GM19240 (cell line): ENCODE measurements at regions not wholly inside any gene's neighbourhood (a gene's known extent, or its start where the extent isn't known, plus 50 kb on each side); places are given as distances from the start of the nearest gene placed in this dataset.
"Not testable (repeated sequence)": the region's sequence is repeated elsewhere in the genome, so short reads cannot be mapped to it uniquely, and the experiment has no call there.

Source experiments
- DNase-seq: peaks from one replicate; pipeline ENCODE4 v3.0.0; 2011; ENCODE audit warnings: low spot score; ENCODE audit not compliant: insufficient read length

- DNase-seq: no peak
Measured at GRCh38 chr1:188672153-188672552, 1805.5 kb downstream of the BRINP3 start.

GRCh38 chr1:188689542-188689941, 1788.1 kb downstream of the BRINP3 start:
- DNase-seq: no peak

- no peak for DNase-seq
Measured at GRCh38 chr1:188700116-188700515, 1777.5 kb downstream of the BRINP3 start.

GRCh38 chr1:188706742-188707141, 1770.9 kb downstream of the BRINP3 start:
- no peak for DNase-seq

GRCh38 chr1:188708795-188709535, 1768.7 kb downstream of the BRINP3 start:
- no peak for DNase-seq

DNA sequence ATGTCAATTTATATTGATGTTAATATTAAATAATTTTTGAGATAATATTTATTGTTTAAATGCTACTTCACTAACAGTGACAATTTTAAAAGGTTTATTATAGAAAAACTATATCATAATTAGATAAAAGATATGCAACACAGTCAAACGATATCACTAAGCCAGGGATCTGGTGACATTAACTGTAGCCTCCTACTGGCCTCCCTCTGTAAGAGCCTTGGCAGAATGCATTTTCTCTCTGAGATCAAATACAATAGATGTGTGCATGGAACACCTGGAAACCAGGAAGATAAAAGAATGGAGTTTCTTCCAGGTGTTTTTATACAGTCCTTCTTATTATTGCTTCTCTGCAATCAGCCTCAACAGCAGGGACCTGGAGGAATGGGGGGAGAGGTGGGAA, 1762.1 kb downstream of the BRINP3 start:
- no peak for DNase-seq

DNA sequence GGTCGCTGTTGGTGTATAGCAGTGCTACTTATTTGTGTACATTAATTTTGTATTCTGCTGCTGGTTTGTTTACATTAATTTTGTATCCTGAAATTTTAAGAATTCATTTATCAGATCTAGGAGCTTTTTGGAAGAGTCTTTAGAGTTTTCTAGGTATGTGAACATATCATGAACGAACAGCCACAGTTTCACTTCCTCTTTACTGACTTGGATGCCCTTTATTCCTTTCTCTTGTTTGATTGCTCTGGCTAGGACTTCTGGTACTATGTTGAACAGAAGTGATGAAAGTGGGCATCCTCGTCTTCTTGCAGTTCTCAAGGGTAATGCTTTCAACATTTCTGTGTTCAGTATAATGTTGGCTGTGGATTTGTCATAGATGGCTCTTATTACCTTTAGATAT, 1757.9 kb downstream of the BRINP3 start:
- no peak for DNase-seq

GRCh38 chr1:188723332-188724020, 1754.2 kb downstream of the BRINP3 start:
- DNase-seq: no peak

DNA sequence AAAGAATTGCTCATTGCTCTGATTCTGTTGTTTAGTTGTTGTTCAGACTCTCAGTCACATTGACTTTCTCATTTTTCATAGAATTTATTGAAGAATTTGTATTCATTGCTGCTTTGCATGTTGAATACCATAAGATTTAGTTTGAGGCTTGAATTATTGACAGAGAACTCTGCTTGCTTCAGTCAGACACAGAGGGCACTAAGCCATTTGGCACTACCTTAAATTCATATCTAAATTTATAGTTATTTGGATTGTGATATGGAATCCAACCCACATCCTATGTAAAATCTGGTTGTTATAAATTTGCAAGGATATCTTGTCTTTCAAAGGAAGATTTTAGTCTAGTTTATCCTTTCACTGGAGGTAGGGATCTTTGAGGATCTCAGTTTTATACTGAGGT, 1748.6 kb downstream of the BRINP3 start:
- no peak for DNase-seq

DNA sequence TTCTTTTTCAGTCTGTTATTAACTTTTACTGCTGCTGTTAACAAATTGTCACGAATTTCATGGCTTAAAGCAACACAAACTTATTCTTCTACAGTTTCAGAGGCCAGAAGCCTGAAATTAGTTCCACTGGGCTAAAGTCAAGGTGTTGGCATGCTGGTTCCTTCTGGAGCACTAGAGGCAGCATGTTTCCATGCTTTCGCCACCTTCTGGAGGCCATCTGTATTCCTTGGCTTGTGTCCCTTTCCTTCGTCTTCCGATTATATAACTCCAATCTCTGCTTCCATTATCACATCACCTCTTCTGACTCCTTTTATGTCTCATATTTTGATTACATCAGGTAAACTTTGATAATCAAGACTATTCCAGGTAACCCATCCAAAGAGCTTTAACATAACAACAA, 1742.1 kb downstream of the BRINP3 start:
- no peak for DNase-seq

GRCh38 chr1:188749275-188749674, 1728.4 kb downstream of the BRINP3 start:
- not testable (repeated sequence) for DNase-seq

GRCh38 chr1:188752027-188752426, 1725.6 kb downstream of the BRINP3 start:
- not testable (repeated sequence) for DNase-seq

- DNase-seq: not testable (repeated sequence)
Measured at GRCh38 chr1:188757747-188758146, 1719.9 kb downstream of the BRINP3 start.

DNA sequence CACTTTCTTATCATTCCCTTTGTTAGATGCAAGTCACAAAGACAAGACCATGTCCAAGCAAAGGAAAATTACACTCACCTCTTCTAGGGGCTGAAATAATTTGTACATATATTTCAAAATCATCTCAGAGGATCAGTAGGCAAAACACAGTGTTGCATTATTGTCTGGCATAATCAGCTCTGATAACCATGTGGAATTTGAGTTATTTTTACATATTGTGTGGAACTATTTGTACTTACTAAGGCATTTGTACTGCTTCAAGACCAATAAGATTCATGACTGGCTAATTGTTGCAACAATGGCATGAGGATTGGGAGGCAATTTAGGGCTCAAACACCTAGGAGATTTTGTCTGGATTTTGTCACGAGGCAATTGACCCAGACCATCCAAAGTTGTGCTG, 1716.4 kb downstream of the BRINP3 start:
- no peak for DNase-seq

GRCh38 chr1:188762166-188762743, 1715.4 kb downstream of the BRINP3 start:
- DNase-seq: no peak

DNA sequence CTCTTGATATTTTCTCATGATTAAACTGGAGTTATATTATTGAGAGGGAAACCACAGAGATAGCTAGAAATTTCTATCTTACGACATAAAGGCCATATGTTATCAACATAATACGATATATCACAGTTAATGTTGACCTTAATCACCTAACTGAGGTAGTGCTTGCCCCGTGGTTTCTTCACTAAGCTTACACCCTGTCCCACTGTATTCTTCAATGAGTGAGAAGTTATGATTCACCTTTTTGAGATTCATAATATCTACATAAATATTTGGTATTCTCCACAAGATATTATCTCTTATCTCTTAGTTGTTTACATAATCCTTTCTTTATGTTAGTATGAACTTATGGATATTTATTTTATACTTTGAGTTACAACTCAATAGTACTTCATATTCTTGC, 1714.1 kb downstream of the BRINP3 start:
- DNase-seq: no peak

- no peak for DNase-seq
Measured at GRCh38 chr1:188769181-188769580, 1708.5 kb downstream of the BRINP3 start.

GRCh38 chr1:188769936-188770335, 1707.7 kb downstream of the BRINP3 start:
- no peak for DNase-seq

DNA sequence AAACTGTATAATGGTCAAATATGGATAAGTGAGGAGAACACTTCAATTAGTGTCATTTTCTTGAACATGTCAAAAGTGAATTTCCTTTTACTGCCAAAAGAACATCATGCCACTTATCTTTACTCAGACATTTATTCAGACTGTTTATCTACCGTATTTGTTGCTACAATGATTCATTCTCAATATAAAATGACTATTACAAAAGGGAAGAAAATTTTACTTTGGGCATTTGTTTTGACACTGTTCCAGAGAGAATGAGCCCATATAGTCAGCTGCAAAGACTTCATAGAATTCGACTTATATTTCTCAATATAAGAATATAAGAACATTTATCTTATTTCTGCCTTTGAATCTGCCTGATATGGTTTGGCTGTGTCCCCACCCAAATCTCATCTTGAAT, 1699.1 kb downstream of the BRINP3 start:
- DNase-seq: no peak

GRCh38 chr1:188782220-188782841, 1695.3 kb downstream of the BRINP3 start:
- peak; percentile 8 for DNase-seq

DNA sequence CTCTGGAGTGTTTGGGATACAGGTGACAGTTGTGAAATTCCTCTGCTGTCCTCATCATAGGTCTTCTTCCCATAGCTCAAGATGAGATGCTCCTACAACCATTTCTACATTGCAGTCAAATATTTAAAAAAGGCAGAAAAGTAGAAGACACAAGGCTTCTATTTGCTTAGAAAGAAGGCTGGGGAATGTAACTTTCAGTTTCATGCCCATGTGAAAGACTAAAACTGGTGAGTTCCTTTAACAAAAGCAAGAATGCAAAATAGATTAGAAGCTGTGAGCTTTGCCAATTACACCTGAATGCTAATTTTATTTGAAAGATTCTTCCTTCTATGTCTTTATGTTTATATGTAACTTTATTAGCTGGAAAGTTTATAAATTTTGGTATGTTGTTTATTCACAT, 1682.7 kb downstream of the BRINP3 start:
- DNase-seq: no peak

GRCh38 chr1:188812153-188812552, 1665.5 kb downstream of the BRINP3 start:
- not testable (repeated sequence) for DNase-seq
